Spleen (tissue), 7 donors: ENCODE measurements at regions not wholly inside any gene's neighbourhood (a gene's known extent, or its start where the extent isn't known, plus 50 kb on each side); places are given as distances from the start of the nearest gene placed in this dataset.

ENCODE experiments used
- POLR2A ChIP-seq, 3 donors: fragments of 450-650 bp; IDR thresholded peaks; one replicate each; pipeline ENCODE4 v1.5.1; 2017; ENCODE audit warnings: antibody characterized with exemption in 3 of 3, mild to moderate bottlenecking in 1 of 3
- TF ChIP-seq, protein P1 (sequence below), 11 experiments: fragments of 200-600 bp in 7 of 11; fragments of 450-650 bp in 4 of 11; sonication (generic) in 4 of 11; IDR thresholded peaks in 8 of 11; conservative IDR thresholded peaks in 3 of 11; 1 replicate in 7 of 11; 2 replicates in 4 of 11; pipeline versions ENCODE4 v1.4.0 to v1.8.0; 2016 to 2021; ENCODE audit warnings: antibody characterized with exemption in 11 of 11, inconsistent platforms in 4 of 11, mild to moderate bottlenecking in 1 of 11
- donor health status: DM: no; HTN: no; CAD: no; lungs with moderate emphysema.
- donor health status: DM: no; HTN: no; CAD: no.
- donor health status: DM: no; HTN: no; CAD: no.

DNA sequence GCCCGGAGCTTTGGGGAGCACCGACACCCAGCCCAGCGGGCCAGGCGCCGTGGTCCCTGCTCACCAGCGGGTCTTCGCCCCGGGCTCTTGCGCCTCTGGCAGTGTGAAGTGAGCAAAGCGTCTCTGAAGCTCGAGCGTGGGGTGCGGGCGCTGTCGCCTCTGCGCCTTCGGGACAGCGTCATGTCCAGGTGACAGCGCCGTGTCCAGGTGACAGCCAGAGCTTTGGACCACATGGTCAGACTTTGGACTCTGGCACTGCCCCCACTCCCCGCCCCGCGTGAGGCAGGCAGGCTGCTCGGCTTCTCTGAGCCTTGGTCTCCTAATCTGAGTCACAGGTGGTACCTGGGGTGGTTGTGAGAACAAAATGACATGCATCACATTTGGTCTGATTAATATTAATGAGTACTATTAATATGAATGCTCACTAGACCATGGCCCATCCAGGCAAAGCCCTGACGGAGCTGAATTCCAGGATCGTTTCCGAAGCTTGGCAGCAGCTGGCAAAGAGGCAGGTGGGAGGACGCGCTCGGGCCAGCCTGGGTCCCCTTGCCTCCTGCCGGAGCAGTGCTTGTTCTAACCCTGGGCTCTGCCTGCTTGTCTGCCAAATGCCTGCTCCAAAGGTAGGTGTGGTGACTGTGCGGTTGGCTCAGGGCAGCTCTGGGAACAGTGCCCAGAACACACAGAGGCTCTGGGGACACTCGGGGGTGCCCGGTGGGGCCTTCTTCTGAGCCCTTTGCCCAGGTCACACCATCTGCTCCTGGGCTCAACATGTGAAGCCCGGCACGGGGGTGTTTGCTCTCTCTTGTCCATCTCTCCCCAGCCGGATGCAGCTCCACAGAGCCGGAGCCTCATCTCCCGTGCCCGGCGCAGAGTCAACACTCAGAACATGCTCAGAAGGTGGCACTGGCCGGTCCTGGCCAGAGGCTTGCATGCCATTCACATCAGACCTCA lies 157.1 kb downstream of the OLFM1 start:
- TF ChIP-seq, protein P1, sequence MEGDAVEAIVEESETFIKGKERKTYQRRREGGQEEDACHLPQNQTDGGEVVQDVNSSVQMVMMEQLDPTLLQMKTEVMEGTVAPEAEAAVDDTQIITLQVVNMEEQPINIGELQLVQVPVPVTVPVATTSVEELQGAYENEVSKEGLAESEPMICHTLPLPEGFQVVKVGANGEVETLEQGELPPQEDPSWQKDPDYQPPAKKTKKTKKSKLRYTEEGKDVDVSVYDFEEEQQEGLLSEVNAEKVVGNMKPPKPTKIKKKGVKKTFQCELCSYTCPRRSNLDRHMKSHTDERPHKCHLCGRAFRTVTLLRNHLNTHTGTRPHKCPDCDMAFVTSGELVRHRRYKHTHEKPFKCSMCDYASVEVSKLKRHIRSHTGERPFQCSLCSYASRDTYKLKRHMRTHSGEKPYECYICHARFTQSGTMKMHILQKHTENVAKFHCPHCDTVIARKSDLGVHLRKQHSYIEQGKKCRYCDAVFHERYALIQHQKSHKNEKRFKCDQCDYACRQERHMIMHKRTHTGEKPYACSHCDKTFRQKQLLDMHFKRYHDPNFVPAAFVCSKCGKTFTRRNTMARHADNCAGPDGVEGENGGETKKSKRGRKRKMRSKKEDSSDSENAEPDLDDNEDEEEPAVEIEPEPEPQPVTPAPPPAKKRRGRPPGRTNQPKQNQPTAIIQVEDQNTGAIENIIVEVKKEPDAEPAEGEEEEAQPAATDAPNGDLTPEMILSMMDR (IDR thresholded peaks at IDR 0.05 in 8 of 11, conservative IDR thresholded peaks at IDR 0.05 in 3 of 11): no peak
- TF ChIP-seq POLR2A (IDR thresholded peaks at IDR 0.05): no peak
